T-helper 2 cell (primary cell): ENCODE measurements at regions not wholly inside any gene's neighbourhood (a gene's known extent, or its start where the extent isn't known, plus 50 kb on each side); places are given as distances from the start of the nearest gene placed in this dataset.

Experiments
- DNase-seq, 5 experiments: peaks; one replicate each; pipeline versions ENCODE4 v3.0.0 to v3.0.0-alpha.2; 2012 to 2022

GRCh38 chr13:77378662-77379061 lies 51.8 kb upstream of the MYCBP2 start:
- no peak for DNase-seq

DNA sequence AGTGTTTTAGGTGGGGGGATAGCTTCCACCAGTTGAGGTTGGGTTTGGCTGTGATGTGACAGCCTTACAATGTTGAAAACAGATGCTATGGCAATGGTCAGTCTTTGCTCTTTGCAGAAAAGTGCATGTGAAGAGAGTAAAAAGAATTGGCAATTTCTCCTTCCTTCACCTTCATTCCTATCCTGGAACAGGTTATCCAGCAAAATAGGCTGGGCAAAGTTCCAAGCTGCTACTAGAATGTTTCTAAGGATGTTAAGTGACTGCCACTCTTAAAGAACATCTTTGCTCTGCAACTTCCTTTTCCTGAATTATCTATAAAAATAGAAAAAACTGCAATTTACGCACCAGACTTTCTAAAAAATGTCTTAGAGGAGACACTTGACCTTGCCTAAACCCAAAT lies 50.1 kb upstream of the MYCBP2 start:
- DNase-seq = no peak
